ENCODE measurements at regions not wholly inside any gene's neighbourhood (a gene's known extent, or its start where the extent isn't known, plus 50 kb on each side); places are given as distances from the start of the nearest gene placed in this dataset.

DNA sequence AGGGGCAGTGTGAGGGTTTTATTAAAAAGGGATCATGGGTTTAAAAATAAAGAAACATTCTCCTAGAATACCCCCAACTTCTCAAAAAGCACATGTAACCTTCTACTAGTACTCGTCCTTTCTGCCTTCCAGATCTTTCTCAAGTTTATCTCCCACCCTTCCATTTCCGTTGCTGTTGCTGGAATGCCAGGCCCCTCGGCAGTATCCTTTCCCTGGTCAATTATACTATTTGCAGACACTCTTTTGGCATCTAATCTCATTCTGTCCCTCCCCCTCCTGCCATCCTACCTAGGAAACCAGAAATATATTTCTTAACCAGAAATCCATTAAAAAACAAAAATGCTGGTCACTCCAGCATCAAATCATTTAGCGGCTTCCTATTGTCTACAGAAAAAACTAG, 198.2 kb upstream of the ATP2B1 start:
- WGBS, 3 donors: 85 to 96% (median 92%) methylated on average over 4 of the region's 4 CpGs
- no peak for FAIRE-seq
- H3K27me3 ChIP-seq (ENCODE audit: control insufficient read depth in 3 of 3, insufficient read depth in 3 of 3, low read length in 3 of 3): no peaks in the 10 kb centered on the region

DNA sequence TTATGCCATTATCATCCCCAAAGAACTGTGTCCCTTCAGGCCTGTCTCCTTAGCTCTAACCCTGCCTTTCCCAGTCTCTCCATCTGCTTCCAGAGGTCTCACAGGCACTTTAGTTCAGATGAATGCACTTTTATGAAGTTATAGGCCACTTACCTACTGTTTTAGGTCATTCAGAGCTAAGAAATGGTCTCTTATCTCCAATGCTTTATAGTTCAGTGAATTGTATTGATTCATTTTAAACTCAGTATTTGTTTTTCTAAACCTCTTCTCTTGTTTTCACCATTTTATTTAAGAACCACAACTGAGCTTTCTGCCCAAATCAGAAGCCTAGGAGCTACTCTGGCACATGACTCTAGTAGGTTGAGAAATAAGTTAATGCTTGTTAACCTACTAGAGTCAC, 197.5 kb upstream of the ATP2B1 start:
- Histone ChIP-seq H3K27me3 (ENCODE audit: control insufficient read depth in 3 of 3, insufficient read depth in 3 of 3, low read length in 3 of 3) (no peaks in the 10 kb centered on the region), H3K9me3 (ENCODE audit: control insufficient read depth in 2 of 2, insufficient read depth in 1 of 2, low read depth in 1 of 2, low read length in 1 of 2) (peaks cover 0 to 2% of the 10 kb centered on the region in 2 donors), H3K36me3 (ENCODE audit: control insufficient read depth in 3 of 3, insufficient read depth in 2 of 3, low read depth in 1 of 3, low read length in 3 of 3) (no peaks in the 10 kb centered on the region), H3K4me3 (ENCODE audit: low read depth in 1 of 3, low read length in 3 of 3) (no peak overlapping the region), H3K4me1 (ENCODE audit: control insufficient read depth in 3 of 3, insufficient read depth in 2 of 3, low read depth in 1 of 3, low read length in 2 of 3) (peaks cover 0 to 2% (median 0%) of the 10 kb centered on the region in 3 donors), H3K27ac (ENCODE audit: low read depth in 1 of 3, low read length in 2 of 3) (no peak overlapping the region)
- DNase-seq (no peak), FAIRE-seq (no peak)

More for the DNA sequence above, 198.2 kb upstream of the ATP2B1 start:
- H3K4me3 ChIP-seq (ENCODE audit: low read depth in 1 of 3, low read length in 3 of 3): no peak overlapping the region
- no peaks in the 10 kb centered on the region for H3K4me1 ChIP-seq (ENCODE audit: control insufficient read depth in 3 of 3, insufficient read depth in 2 of 3, low read depth in 1 of 3, low read length in 2 of 3)
- H3K27ac ChIP-seq (ENCODE audit: low read depth in 1 of 3, low read length in 2 of 3): no peak overlapping the region
- no peak for DNase-seq
- H3K36me3 ChIP-seq (ENCODE audit: control insufficient read depth in 3 of 3, insufficient read depth in 2 of 3, low read depth in 1 of 3, low read length in 3 of 3): no peaks in the 10 kb centered on the region
- peaks cover 0 to 7% of the 10 kb centered on the region in 2 donors for H3K9me3 ChIP-seq (ENCODE audit: control insufficient read depth in 2 of 2, insufficient read depth in 1 of 2, low read depth in 1 of 2, low read length in 1 of 2)

DNA sequence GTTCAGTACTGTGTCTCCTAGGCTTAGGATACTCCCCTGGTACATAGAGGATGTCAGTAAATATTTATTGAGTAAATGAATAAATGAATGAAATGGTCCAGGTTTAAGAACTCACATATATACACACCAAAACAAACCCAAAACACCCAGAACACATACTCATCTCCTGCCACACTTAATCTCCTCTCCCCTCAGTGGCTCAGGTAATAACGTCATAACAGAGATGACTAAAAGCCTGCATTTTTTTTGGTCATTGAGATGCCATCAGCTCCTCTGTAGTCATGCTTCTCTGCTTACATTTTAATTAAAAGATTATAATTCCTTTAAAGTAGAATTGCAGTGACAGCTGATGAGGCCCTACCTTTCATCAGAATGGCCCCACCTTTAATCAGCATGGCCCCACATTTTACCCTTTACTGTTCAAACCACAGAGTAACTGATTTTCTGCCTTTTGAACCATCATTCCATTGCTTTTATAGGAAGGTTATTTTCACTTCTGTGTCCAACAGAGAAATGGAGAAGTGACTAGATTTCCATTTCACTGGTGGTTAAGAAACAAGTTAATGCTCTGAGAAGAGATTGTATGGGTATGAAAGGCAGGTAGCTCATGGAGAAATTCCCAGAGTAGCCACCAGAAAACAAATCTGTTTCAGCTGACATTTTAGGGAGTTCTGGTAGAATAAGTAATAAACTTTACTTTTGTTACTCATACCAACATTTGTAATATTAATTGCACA, 193.4 kb upstream of the ATP2B1 start:
- Histone ChIP-seq H3K4me1 (ENCODE audit: control insufficient read depth in 3 of 3, insufficient read depth in 2 of 3, low read depth in 1 of 3, low read length in 2 of 3) (peaks cover 0 to 2% (median 0%) of the 10 kb centered on the region in 3 donors), H3K36me3 (ENCODE audit: control insufficient read depth in 3 of 3, insufficient read depth in 2 of 3, low read depth in 1 of 3, low read length in 3 of 3) (no peaks in the 10 kb centered on the region), H3K27ac (ENCODE audit: low read depth in 1 of 3, low read length in 2 of 3) (no peak overlapping the region), H3K9me3 (ENCODE audit: control insufficient read depth in 2 of 2, insufficient read depth in 1 of 2, low read depth in 1 of 2, low read length in 1 of 2) (no peaks in the 10 kb centered on the region), H3K4me3 (ENCODE audit: low read depth in 1 of 3, low read length in 3 of 3) (no peak overlapping the region), H3K27me3 (ENCODE audit: control insufficient read depth in 3 of 3, insufficient read depth in 3 of 3, low read length in 3 of 3) (no peaks in the 10 kb centered on the region)
- FAIRE-seq (no peak), DNase-seq (no peak)
- WGBS, 3 donors: 0 to 41% (median 5%) methylated on average over 1 of the region's 1 CpG

DNA sequence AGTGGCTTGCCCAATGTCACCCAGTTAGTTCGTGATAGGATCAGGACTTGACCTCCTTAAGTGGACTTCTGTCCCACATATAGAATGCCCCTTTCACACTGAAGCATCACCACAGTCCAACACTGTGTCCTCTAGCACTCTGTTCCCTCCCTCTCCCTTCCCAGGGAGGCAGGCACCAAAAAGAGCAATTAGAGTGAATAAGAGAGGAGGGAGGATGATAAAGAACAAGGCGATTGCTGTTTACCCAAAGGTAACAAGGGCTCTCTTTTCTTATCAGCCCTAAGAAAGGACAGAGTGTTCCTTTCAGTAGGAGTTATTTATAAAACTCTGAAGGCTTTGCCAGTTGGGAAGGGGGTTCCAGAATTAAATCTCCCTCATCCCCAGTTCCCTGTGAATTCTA, 192.7 kb upstream of the ATP2B1 start:
- no peak for FAIRE-seq
- H3K4me3 ChIP-seq (ENCODE audit: low read depth in 1 of 3, low read length in 3 of 3): no peak overlapping the region

DNA sequence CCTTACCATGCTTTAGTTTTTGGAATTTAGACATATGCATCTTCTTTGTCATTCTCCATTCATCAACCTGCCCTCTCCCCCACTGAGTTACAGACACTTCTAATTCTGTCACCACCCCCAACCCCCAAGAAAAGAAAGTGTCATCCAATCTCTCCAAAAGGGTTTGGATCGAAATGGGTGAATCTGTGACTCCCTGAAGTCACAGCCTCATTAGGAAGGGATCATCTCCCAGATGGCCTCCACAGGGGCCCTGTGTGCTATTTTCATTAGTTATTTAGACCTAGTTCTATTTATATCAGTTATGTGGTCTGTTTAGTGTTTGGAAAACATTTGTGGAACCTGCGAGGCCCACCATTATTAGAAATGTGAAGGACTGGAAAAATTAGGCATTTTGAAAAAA, 191.0 kb upstream of the ATP2B1 start:
- no peak for DNase-seq
- Histone ChIP-seq H3K4me1 (ENCODE audit: control insufficient read depth in 3 of 3, insufficient read depth in 2 of 3, low read depth in 1 of 3, low read length in 2 of 3) (peaks cover 0 to 2% (median 0%) of the 10 kb centered on the region in 3 donors), H3K27ac (ENCODE audit: low read depth in 1 of 3, low read length in 2 of 3) (no peak overlapping the region), H3K27me3 (ENCODE audit: control insufficient read depth in 3 of 3, insufficient read depth in 3 of 3, low read length in 3 of 3) (no peaks in the 10 kb centered on the region), H3K9me3 (ENCODE audit: control insufficient read depth in 2 of 2, insufficient read depth in 1 of 2, low read depth in 1 of 2, low read length in 1 of 2) (no peaks in the 10 kb centered on the region), H3K36me3 (ENCODE audit: control insufficient read depth in 3 of 3, insufficient read depth in 2 of 3, low read depth in 1 of 3, low read length in 3 of 3) (no peaks in the 10 kb centered on the region), H3K4me3 (ENCODE audit: low read depth in 1 of 3, low read length in 3 of 3) (no peak overlapping the region)
- FAIRE-seq: no peak
- 90 to 91% (median 91%) methylated on average over 2 of the region's 2 CpGs for WGBS, 3 donors

More for the DNA sequence above, 192.7 kb upstream of the ATP2B1 start:
- Histone ChIP-seq H3K4me1 (ENCODE audit: control insufficient read depth in 3 of 3, insufficient read depth in 2 of 3, low read depth in 1 of 3, low read length in 2 of 3) (peaks cover 0 to 2% (median 0%) of the 10 kb centered on the region in 3 donors), H3K9me3 (ENCODE audit: control insufficient read depth in 2 of 2, insufficient read depth in 1 of 2, low read depth in 1 of 2, low read length in 1 of 2) (no peaks in the 10 kb centered on the region), H3K36me3 (ENCODE audit: control insufficient read depth in 3 of 3, insufficient read depth in 2 of 3, low read depth in 1 of 3, low read length in 3 of 3) (no peaks in the 10 kb centered on the region), H3K27ac (ENCODE audit: low read depth in 1 of 3, low read length in 2 of 3) (no peak overlapping the region), H3K27me3 (ENCODE audit: control insufficient read depth in 3 of 3, insufficient read depth in 3 of 3, low read length in 3 of 3) (no peaks in the 10 kb centered on the region)
- 40 to 69% (median 65%) methylated on average over 2 of the region's 2 CpGs for WGBS, 3 donors
- DNase-seq: peak in 1 of 2 donors; percentile 21

DNA sequence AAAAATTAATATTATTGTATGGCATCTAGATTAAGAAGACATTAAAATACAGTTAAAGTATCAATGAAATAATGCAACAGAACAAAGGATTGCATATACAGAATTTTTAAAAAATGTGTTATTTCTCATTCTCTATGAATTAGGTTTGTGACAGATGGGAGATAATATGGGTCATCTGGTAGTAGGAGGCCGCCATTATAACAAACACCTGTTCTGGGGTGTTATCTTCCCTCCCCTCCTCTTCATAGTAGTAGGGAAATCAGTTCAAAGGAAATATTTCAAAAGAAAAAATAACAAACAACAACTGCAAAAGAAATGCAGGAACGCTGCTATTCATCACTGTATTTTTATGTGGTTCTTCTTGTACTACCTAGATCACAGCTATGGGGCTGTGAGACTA, 187.0 kb upstream of the ATP2B1 start:
- no peak for FAIRE-seq
- Histone ChIP-seq H3K27me3 (ENCODE audit: control insufficient read depth in 3 of 3, insufficient read depth in 3 of 3, low read length in 3 of 3) (no peaks in the 10 kb centered on the region), H3K4me3 (ENCODE audit: low read depth in 1 of 3, low read length in 3 of 3) (no peak overlapping the region), H3K36me3 (ENCODE audit: control insufficient read depth in 3 of 3, insufficient read depth in 2 of 3, low read depth in 1 of 3, low read length in 3 of 3) (no peaks in the 10 kb centered on the region), H3K9me3 (ENCODE audit: control insufficient read depth in 2 of 2, insufficient read depth in 1 of 2, low read depth in 1 of 2, low read length in 1 of 2) (no peaks in the 10 kb centered on the region), H3K4me1 (ENCODE audit: control insufficient read depth in 3 of 3, insufficient read depth in 2 of 3, low read depth in 1 of 3, low read length in 2 of 3) (no peaks in the 10 kb centered on the region), H3K27ac (ENCODE audit: low read depth in 1 of 3, low read length in 2 of 3) (no peak overlapping the region)
- DNase-seq: no peak
- 83 to 89% (median 85%) methylated on average over 2 of the region's 2 CpGs for WGBS, 3 donors

DNA sequence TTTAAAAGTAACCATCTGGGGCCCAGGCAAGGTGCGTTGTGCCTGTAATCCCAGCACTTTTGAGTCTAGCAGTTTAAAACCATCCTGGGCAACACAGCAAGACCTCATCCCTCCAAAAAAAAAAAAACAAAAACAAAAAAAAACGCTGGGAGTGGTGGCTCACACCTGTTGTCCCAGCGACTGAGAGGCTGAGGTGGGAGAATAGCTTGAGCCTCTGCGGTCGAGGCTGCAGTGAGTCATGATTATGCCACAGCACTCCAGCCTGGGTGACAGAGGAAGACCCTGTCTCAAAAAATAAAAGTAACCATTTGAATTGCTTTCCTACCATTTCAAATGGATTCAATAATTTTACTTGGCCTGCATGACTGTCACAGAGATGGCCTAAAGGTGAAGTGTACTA, 186.5 kb upstream of the ATP2B1 start:
- no peak overlapping the region for H3K27ac ChIP-seq (ENCODE audit: low read depth in 1 of 3, low read length in 2 of 3)
- no peak for FAIRE-seq
- H3K4me3 ChIP-seq (ENCODE audit: low read depth in 1 of 3, low read length in 3 of 3): no peak overlapping the region
- H3K9me3 ChIP-seq (ENCODE audit: control insufficient read depth in 2 of 2, insufficient read depth in 1 of 2, low read depth in 1 of 2, low read length in 1 of 2): no peaks in the 10 kb centered on the region
- DNase-seq: no peak
- no peaks in the 10 kb centered on the region for H3K36me3 ChIP-seq (ENCODE audit: control insufficient read depth in 3 of 3, insufficient read depth in 2 of 3, low read depth in 1 of 3, low read length in 3 of 3)
- no peaks in the 10 kb centered on the region for H3K27me3 ChIP-seq (ENCODE audit: control insufficient read depth in 3 of 3, insufficient read depth in 3 of 3, low read length in 3 of 3)
- WGBS, 3 donors: 90 to 94% (median 93%) methylated on average over 5 of the region's 5 CpGs
- H3K4me1 ChIP-seq (ENCODE audit: control insufficient read depth in 3 of 3, insufficient read depth in 2 of 3, low read depth in 1 of 3, low read length in 2 of 3): no peaks in the 10 kb centered on the region

DNA sequence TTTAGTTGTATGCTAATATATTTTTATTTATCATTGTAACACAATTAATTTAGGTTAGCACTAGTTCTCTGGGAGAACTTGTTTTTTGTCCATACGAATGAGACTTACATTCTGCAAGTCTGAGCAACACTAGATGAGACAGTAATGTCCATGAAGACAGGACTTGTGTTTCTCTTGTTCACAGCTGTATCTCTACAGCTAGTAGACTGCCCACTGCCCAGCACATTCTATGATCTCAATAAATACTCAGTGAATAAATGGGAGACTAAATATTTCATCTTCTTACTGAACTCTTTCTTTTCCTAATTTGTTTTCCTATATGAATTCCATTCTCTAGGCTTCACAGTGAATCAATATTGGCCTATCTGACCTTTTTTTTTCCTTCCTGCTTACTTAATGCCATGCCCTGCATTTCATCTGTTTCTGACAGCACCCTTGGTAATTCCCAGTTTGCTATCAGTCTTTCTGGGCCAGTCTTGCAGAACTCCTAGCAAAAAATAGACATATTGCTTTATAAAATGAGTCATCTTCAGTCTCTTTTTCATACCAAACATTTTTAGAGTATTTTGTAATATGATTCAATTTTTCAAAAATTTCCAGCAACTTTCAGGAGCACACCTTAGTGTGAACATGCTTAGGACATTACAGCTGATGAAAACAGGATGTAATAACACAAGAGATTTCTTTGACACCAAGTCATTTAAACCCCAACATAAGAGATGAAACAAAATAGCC, 185.5 kb upstream of the ATP2B1 start:
- Histone ChIP-seq H3K4me3 (ENCODE audit: low read depth in 1 of 3, low read length in 3 of 3) (no peak overlapping the region), H3K4me1 (ENCODE audit: control insufficient read depth in 3 of 3, insufficient read depth in 2 of 3, low read depth in 1 of 3, low read length in 2 of 3) (no peaks in the 10 kb centered on the region), H3K9me3 (ENCODE audit: control insufficient read depth in 2 of 2, insufficient read depth in 1 of 2, low read depth in 1 of 2, low read length in 1 of 2) (no peaks in the 10 kb centered on the region), H3K27me3 (ENCODE audit: control insufficient read depth in 3 of 3, insufficient read depth in 3 of 3, low read length in 3 of 3) (no peaks in the 10 kb centered on the region), H3K27ac (ENCODE audit: low read depth in 1 of 3, low read length in 2 of 3) (no peak overlapping the region), H3K36me3 (ENCODE audit: control insufficient read depth in 3 of 3, insufficient read depth in 2 of 3, low read depth in 1 of 3, low read length in 3 of 3) (no peaks in the 10 kb centered on the region)
- DNase-seq (no peak), FAIRE-seq (no peak)
- WGBS, 3 donors: 92 to 94% (median 94%) methylated on average over 1 of the region's 1 CpG
